Peyer's patch (tissue), 4 donors: ENCODE measurements at regions not wholly inside any gene's neighbourhood (a gene's known extent, or its start where the extent isn't known, plus 50 kb on each side); places are given as distances from the start of the nearest gene placed in this dataset.

ENCODE experiments used
- CTCF ChIP-seq, 6 experiments: fragments of 450-650 bp in 4 of 6; fragments of 200-600 bp in 2 of 6; sonication (generic) in 1 of 6; IDR thresholded peaks; one replicate each; pipeline ENCODE4 v1.5.1; 2017 to 2019; ENCODE audit warnings: antibody characterized with exemption in 6 of 6, mild to moderate bottlenecking in 3 of 6, moderate library complexity in 1 of 6
- POLR2A ChIP-seq, 2 donors: fragments of 450-650 bp; IDR thresholded peaks; one replicate each; pipeline ENCODE4 v1.5.1; 2017; ENCODE audit warnings: antibody characterized with exemption in 2 of 2, mild to moderate bottlenecking in 2 of 2, moderate library complexity in 2 of 2

DNA sequence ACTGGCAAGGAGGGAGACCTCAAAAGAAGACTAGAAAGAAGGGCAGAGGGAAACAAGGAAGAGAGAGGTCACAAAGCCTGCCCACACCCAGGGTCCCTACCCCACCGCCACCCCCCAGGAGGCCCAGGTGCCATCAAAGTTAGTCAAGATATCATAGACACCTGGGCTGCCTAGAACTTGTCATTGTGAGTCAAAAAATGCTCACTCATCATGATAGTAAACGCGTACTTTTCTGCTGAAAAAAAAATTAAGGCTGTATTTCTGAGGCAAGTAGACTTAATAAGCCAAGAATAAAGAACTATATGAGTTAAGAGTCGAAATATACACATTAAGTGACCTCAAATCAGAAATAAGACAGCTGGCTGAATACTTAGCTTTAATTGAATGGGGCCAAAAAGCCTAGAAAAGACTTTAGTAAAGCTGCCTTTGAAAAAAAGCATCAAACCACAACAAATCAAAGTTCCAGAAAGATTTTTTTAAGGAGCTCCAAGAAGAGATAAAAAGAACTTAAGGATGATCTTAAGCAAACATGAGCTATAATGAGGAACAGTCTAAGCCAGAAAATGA lies 415.5 kb upstream of the PPP2R3A start:
- TF ChIP-seq CTCF (IDR thresholded peaks at IDR 0.05) (no peak), POLR2A (IDR thresholded peaks at IDR 0.05) (no peak)
